MV-4-11 (cell line): ENCODE measurements at regions not wholly inside any gene's neighbourhood (a gene's known extent, or its start where the extent isn't known, plus 50 kb on each side); places are given as distances from the start of the nearest gene placed in this dataset.
A peak's percentile ranks its signal among the peaks of the same experiment; 100 is the strongest.
"Not testable (repeated sequence)": the region's sequence is repeated elsewhere in the genome, so short reads cannot be mapped to it uniquely, and the experiment has no call there.

Source experiments
- DNase-seq: peaks from one replicate; lab custom pipeline; 2025; lab: John Stamatoyannopoulos, UW

- DNase-seq = peak; percentile 66
Observed at GRCh38 chr10:64733980-64734379, 1212.8 kb downstream of the REEP3 start.

DNA sequence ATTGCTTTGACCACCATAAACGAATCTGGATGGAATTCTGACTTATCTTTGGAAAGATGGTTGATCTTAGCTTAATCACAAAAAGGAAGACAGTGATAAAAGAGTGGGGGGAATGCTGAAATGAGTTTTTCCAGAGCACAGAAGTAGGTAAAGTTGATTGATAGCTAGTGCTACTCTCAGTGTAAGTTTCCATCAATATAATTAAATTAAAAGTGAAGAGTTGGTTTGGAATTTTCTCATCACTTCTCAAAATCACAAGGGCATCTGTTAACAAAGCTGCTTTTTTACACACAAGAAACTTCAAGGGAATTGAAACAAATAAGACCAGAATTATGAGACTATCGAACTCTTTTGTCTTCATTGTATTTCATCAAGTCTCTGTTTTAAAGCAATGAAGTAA is 1217.3 kb downstream of the REEP3 start:
- no peak for DNase-seq

- DNase-seq = no peak
Observed at GRCh38 chr10:64745565-64745964, 1224.4 kb downstream of the REEP3 start.

GRCh38 chr10:64750672-64751071 is 1229.5 kb downstream of the REEP3 start:
- no peak for DNase-seq

DNA sequence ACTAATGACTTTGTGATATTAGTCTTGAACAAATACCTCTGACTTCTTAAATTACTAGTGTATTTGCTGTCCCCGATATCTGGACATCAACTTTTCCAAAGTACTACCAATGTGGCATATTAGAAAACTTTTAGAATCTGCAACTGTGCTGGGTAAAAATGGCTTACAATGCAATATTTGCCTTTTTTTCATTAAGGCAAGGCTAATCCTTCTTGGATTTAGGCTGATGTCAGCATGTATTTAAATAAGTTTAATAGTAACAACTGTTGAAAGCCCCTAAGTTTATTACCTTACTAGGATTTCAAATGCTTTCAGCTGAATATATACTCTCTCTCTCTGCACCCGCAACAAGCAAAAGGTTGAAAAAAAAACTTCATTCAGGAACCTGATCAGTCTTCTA is 1232.3 kb downstream of the REEP3 start:
- DNase-seq = no peak

DNA sequence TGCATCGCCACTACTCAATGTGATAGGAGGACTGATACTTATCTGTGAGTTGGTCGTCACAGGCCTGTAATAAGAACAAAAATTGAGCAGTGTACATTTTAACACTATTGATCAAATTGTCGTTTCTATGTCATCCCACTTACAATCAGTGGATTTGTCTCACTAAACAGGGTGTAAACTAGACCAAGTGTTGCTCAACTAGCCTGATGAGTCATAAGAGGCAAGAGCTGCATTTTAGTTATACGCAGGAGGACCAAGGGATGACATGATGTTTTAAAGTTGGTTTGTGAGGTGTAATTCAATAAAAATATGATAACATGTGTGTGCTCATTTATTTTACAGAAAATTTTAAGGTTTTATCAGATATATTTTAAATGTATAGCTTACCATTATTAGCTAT is 1239.2 kb downstream of the REEP3 start:
- DNase-seq = peak; percentile 53

GRCh38 chr10:64762861-64763260 is 1241.7 kb downstream of the REEP3 start:
- no peak for DNase-seq

- no peak for DNase-seq
Observed at GRCh38 chr10:64765498-64765897, 1244.3 kb downstream of the REEP3 start.

DNA sequence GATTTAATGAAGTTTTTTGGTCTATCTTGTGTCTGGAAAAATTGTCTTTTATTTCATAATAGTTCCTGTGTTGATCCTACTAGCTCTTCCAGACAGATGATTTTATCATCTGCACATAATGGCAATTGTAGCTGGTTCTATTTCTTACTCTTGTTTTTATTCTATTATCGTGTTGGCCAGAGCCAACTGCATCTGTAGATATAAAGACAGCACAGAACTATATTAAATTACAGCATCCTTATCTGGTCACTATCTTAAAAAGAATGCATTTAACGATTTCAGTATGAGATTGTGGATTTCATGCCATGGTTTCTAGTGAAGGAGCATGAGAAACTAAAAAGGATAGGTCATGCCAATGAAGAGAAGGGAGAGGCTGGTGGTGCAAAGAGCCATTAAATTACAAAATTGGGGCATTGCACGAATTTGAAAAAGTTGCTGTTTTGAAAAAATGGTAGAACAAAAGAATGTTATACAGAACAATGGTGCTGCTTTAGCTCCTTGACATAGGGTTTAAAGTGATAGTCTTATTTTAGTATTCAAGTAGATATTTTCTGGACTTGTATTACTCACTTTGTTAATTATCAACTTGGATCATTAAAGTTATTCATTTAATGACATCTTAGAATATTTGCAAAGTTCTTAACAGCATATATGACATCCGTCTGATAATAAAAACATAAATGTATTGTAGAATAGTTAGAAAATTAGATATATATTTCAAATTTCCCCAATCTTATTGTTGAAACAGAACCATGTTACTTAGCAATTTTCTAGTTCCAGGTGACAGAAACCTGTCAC is 1250.3 kb downstream of the REEP3 start:
- no peak for DNase-seq

- DNase-seq = no peak
Observed at GRCh38 chr10:64773357-64773756, 1252.2 kb downstream of the REEP3 start.

DNA sequence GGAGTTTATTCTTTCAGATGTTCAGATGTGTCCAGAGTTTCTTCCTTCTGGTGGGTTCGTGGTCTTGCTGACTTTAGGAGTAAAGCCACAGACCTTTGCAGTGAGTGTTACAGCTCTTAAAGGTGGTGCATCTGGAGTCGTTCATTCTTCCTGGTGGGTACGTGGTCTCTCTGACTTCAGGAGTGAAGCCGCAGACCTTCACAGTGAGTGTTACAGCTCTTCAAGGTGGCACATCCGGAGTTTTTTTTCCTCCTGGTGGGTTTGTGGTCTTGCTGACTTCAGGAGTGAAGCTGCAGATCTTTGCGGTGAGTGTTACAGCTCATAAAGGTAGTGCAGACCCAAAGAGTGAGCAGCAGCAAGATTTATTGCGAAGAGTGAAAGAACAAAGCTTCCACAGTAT is 1263.2 kb downstream of the REEP3 start:
- not testable (repeated sequence) for DNase-seq

- no peak for DNase-seq
Observed at GRCh38 chr10:64785816-64786215, 1264.6 kb downstream of the REEP3 start.

GRCh38 chr10:64786989-64787388 is 1265.8 kb downstream of the REEP3 start:
- DNase-seq = peak; percentile 2

DNA sequence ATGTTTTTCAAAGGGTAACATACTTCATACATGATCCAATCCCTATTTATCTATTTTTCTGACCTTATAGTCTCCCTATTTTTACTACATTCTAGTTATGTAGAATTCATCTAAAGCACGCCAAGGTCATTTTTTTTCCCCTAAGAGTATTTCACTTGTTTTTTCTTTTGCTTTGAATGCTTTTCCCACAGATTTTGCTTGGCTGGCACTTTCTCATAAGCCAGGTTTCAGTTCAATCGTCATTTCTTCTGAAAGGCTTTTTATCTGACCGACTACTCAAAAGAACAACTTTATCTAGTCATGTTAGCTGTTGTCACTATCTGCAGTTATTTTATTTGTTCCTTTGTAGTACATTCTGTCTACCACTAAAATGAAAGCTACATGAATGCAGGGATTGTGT is 1274.6 kb downstream of the REEP3 start:
- DNase-seq = no peak

- DNase-seq = no peak
Observed at GRCh38 chr10:64798297-64798696, 1277.1 kb downstream of the REEP3 start.

GRCh38 chr10:64808233-64808632 is 1287.0 kb downstream of the REEP3 start:
- DNase-seq = not testable (repeated sequence)

DNA sequence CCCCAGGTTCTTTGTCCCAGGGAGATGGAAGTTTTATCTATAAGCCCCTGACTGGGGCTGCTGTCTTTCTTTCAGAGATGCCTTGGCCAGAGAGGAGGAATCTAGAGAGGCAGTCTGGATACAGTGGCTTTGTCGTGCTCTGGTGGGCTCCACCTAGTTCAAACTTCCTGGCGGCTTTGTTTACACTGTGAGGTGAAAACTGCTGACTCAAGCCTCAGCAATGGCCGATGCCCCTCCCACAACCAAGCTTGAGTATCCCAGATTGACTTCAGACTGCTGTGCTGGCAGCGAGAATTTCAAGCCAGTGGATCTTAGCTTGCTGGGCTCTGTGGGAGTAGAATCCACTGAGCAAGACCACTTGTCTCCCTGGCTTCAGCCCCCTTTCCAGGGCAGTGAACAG is 1288.8 kb downstream of the REEP3 start:
- DNase-seq = not testable (repeated sequence)

DNA sequence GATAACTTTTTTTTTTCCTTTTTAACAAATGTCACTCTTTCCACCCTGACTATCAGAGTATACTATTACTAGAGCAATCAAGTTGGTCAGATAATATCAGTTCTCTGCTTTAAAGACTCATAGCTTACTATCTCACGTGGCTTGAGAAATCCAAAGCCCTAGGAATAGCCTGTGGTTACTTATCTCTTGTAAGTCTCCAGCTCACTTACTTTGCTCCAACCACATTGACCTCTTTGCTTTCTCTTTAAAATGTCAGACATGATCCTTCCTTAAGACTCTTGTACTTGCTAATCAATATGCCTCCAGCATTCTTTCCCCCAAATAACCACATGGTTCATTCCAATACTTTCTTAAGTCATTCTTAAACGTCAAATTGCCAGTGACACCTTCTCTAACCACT is 1292.2 kb downstream of the REEP3 start:
- DNase-seq = no peak

GRCh38 chr10:64814201-64814600 is 1293.0 kb downstream of the REEP3 start:
- no peak for DNase-seq

DNA sequence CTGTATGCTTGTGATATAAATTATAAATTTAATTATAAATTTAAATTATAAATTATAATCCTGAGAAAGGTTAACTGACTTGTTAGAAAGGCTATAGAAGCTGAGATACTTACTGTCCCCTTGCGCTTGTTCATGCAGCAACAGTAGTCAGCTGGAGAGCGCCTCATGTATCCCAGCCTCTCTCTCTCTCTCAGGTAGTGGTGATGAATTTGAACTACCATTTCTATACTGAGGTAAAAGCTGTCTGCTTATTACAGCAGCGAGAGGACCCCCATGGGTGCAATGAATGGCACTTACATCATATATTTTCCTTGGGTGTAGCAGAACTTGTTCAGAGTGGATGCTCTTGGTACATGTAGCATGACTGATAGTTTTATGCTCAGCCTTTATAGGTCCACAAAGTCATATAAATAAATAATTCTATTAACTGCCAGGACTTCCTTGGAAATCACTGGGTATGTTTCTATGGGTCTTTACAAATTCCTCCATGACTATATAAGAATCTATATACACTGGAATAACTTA is 1308.7 kb downstream of the REEP3 start:
- DNase-seq = no peak

DNA sequence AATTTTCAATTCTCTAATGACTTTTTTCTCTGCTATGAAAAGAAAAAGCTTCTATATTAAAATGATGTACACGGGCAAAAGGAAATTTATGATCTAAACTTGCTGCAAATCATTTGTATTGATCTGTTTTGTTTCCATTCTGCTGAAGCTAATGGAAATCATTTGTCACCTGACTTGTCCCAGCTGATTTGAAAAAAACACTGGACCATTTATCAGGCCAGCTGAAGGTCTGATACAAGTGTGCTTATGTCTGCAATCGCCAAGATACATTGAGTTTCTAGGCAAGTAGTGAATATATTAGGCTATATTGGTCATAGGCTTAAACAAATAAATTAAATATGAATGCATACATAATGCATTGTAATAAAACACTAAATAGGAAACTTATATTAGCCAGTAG is 1309.7 kb downstream of the REEP3 start:
- no peak for DNase-seq

- no peak for DNase-seq
Observed at GRCh38 chr10:64840341-64840740, 1319.1 kb downstream of the REEP3 start.

DNA sequence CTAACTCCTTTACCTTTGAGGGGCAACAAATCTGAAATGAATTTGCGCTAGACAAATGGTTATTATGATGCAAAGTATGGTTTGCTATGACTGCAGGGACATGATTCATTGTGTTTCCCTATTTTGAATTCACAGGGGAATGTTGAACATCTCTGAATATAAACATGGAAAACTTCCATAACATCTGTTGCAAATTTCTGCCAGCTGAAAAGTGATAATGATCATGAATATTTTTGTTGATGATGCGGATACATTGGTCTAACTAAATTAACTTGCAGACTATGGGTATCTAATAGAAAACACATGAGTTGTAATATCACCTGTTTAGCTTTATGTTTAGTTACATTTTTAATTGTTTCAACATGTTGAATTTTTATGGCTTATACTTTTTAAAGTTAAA is 1325.5 kb downstream of the REEP3 start:
- no peak for DNase-seq

GRCh38 chr10:64855941-64856340 is 1334.7 kb downstream of the REEP3 start:
- DNase-seq = no peak
